GM19395 (cell line): ENCODE measurements at regions not wholly inside any gene's neighbourhood (a gene's known extent, or its start where the extent isn't known, plus 50 kb on each side); places are given as distances from the start of the nearest gene placed in this dataset.
"Not testable (repeated sequence)": the region's sequence is repeated elsewhere in the genome, so short reads cannot be mapped to it uniquely, and the experiment has no call there.

Source experiments
- ATAC-seq: cut with Tn5 transposase; IDR thresholded peaks from one replicate; pipeline ENCODE4 v1.9.1; 2021; ENCODE audit warnings: mild to moderate bottlenecking, moderate library complexity; ENCODE audit not compliant: unreplicated experiment

- no peak for ATAC-seq
Measured at GRCh38 chr6:958488-958887, 265.5 kb upstream of the EXOC2 start.

GRCh38 chr6:951399-952181, 258.7 kb upstream of the EXOC2 start:
- ATAC-seq = no peak

- ATAC-seq = no peak
Measured at GRCh38 chr6:947235-947934, 254.4 kb upstream of the EXOC2 start.

- ATAC-seq = no peak
Measured at GRCh38 chr6:946546-946945, 253.6 kb upstream of the EXOC2 start.

GRCh38 chr6:939526-940252, 246.8 kb upstream of the EXOC2 start:
- ATAC-seq = no peak

- ATAC-seq = no peak
Measured at GRCh38 chr6:938916-939315, 246.0 kb upstream of the EXOC2 start.

- no peak for ATAC-seq
Measured at GRCh38 chr6:938271-938905, 245.4 kb upstream of the EXOC2 start.

GRCh38 chr6:935582-935981, 242.6 kb upstream of the EXOC2 start:
- no peak for ATAC-seq

- ATAC-seq = no peak
Measured at GRCh38 chr6:934686-935085, 241.7 kb upstream of the EXOC2 start.

GRCh38 chr6:931919-932318, 239.0 kb upstream of the EXOC2 start:
- ATAC-seq = not testable (repeated sequence)

GRCh38 chr6:927157-927556, 234.2 kb upstream of the EXOC2 start:
- no peak for ATAC-seq

GRCh38 chr6:925656-926213, 232.8 kb upstream of the EXOC2 start:
- ATAC-seq = no peak

- ATAC-seq = no peak
Measured at GRCh38 chr6:924661-925060, 231.7 kb upstream of the EXOC2 start.

- ATAC-seq = no peak
Measured at GRCh38 chr6:921400-921799, 228.5 kb upstream of the EXOC2 start.

GRCh38 chr6:920512-920911, 227.6 kb upstream of the EXOC2 start:
- no peak for ATAC-seq

- ATAC-seq = no peak
Measured at GRCh38 chr6:919500-919899, 226.6 kb upstream of the EXOC2 start.

GRCh38 chr6:917939-918338, 225.0 kb upstream of the EXOC2 start:
- ATAC-seq = no peak

- no peak for ATAC-seq
Measured at GRCh38 chr6:917296-917695, 224.4 kb upstream of the EXOC2 start.

GRCh38 chr6:916131-916530, 223.2 kb upstream of the EXOC2 start:
- ATAC-seq = no peak

GRCh38 chr6:912871-913835, 220.2 kb upstream of the EXOC2 start:
- no peak for ATAC-seq
